ENCODE measurements at regions not wholly inside any gene's neighbourhood (a gene's known extent, or its start where the extent isn't known, plus 50 kb on each side); places are given as distances from the start of the nearest gene placed in this dataset.

GRCh38 chr16:86681031-86681756 is 102.8 kb downstream of the FOXL1 start:
- TF ChIP-seq POLR2AphosphoS5 (IDR thresholded peaks at IDR 0.05; ENCODE audit: low read depth, low read length) (no peak), TAF1 (IDR thresholded peaks at IDR 0.05; ENCODE audit: borderline replicate concordance, low read depth, low read length) (no peak), POLR2A (IDR thresholded peaks at IDR 0.05; ENCODE audit: low read depth, low read length) (no peak)

All from GM12892 (cell line).